NCI-H345 treated with DMSO at 0.1 percent for 48 hours (cell line): ENCODE measurements at regions not wholly inside any gene's neighbourhood (a gene's known extent, or its start where the extent isn't known, plus 50 kb on each side); places are given as distances from the start of the nearest gene placed in this dataset.
A peak's percentile ranks its signal among the peaks of the same experiment; 100 is the strongest.

Experiments
- DNase-seq: peaks from one replicate; lab custom pipeline; 2025; ENCODE audit not compliant: unreplicated experiment; lab: John Stamatoyannopoulos, UW

DNA sequence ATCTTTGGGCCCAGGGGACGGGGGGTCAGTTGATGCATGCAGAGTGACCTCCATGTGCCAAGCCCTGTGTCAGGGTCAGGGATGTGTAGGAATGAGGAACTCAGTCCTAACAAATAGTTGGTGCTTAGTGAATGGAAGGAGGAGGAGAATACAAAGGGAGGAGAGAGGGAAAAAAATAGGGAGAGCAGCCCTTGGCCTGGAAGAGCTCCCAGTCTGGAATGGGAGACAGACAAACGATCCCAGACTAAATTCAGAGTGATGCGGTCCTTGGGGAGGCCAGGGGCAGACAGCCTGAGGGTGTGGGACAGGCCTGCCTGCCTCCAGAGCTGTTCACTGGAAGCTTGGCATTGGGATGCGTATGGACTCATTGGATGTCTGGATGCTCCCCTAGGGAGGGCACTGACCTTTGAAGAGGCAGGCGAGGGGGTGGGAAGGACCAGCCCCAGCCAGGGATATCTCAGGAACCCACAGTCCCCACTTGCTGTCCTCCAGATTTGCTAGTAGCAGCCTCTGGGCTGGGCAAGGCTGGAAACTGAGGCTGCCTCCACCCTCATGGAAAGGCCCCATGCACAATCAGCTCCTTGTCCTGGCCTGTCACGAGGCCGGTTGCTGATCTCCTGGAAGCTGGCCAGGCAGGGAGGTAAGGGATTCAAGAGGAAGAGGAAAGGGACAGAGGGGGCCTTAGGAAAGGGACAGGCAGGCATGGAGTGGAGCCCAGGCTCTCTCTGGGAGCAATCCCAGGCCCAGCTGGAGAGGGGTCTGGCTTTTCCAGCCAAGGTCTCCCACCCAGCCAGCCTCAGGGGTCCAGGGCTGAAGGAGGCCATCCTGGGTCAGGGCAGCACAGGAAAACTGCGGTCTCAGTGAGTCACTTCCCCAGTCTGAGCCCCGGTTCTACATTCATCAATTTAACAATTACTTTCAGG, 69.0 kb upstream of the GGTA1 start:
- no peak for DNase-seq

DNA sequence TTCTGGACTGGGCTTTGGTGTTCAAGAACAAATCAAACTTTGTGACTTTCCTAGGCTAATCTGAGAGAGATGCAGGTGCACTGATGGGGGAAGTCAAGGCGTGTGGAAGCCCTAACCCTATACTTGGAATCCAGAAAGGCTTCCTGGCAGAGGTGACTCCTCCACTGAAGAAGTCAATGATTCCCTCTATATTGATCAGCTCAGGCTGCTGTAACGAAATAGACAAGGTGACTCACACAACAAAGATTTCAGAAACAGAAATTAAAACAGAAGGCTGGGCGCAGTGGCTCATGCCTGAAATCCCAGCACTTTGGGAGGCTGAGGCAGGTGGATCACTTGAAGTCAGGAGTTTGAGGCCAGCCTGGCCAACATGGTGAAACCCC, 69.6 kb upstream of the GGTA1 start:
- no peak for DNase-seq

- no peak for DNase-seq
Observed at GRCh38 chr9:121572581-121572980, 72.9 kb upstream of the GGTA1 start.

GRCh38 chr9:121573717-121574485, 74.3 kb upstream of the GGTA1 start:
- peak; percentile 22 for DNase-seq

DNA sequence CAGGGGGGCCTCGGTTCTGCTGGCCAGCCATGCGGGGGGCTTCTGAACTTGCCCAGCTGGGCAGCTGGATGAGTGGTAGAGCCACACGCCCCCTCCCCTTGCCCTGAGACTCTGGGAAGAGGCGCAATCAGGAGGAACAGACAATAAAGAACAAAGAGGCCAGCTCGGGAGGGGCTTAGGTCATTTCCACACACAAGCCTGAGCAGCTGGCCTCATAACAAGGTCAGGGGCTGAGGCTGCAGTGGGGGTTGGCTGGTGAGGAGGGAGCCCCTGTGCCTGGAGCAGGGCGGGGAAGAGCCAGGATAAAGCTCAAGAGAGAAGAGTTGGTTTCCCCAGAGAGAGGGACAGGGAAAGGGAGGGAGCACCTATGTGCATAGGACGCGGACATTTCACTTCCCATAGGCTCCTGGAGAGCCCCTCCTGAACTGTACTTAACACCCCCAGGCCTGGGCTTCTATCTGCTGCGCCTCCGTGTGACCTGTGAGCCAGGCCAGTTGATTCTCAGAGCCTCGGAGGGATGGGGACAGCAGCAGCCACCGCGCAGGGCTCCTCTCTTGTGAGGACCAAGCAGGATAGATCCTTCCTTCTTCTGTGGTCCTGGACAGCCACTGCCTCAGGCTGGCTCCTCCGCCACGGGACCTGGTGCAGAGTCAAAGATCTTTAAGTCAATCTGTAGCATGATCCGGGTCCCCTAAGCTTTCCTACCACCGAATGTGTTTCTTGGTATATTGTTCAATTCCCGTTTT, 75.3 kb upstream of the GGTA1 start:
- DNase-seq = no peak

DNA sequence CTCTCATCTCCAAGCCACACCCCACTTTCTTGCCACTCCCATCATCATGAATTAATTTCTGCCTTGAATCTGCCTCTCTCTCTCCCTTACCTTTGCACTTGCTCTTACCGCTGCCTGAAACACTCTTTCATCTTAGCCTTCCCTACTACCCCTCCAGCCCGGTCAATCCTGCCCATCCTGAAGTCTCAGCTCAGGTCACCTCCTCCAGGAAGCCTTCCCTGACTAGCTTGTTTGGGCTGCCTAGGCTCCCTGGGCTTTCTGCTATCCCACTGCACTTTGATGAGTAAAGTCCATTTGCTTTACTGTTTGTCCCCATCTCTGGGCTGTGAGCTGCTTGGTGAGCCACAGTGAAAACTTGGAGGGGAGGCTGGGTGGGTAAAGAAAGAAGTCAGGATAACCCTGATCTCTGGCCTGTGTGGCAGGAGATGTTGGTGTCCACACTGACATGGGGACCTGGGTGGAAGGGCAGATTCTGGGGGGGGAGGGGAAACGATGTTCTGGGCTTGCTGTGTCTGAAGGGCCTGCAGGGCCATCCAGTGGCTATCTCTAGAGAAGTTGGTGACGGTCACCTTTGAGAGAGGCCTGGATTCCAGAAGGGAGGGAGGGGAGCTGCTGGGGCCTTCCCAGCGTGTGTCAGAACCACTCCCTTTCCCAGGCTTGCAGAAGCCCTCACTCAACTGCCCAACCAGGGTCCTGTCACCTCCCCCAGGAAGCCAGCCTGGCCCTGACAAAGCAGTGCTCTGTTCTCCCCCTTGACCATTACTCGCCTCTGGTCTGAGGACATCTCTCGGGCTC, 75.0 kb upstream of the DAB2IP start:
- DNase-seq = peak; percentile 92

- DNase-seq = no peak
Observed at GRCh38 chr9:121577166-121577565, 74.3 kb upstream of the DAB2IP start.

DNA sequence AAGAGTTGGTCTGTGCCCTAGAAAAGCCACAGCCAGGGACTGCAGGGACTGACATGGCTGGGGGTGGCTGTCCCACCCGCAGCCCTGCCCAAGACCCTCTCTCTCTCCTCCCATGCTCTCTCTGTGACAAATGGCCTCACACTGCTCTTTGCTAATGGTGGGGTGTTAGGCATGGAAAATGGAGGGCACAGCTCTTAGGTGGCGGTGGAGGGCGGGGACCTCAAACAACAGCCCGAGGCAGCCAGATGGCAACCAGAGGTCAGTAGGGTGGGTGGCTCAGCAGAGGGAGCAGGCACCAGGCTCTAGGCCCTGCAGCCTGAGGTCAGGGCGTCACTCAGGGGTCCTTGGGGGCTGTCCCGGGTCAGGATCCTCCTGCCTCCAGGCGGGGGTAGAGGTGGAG, 73.9 kb upstream of the DAB2IP start:
- no peak for DNase-seq

DNA sequence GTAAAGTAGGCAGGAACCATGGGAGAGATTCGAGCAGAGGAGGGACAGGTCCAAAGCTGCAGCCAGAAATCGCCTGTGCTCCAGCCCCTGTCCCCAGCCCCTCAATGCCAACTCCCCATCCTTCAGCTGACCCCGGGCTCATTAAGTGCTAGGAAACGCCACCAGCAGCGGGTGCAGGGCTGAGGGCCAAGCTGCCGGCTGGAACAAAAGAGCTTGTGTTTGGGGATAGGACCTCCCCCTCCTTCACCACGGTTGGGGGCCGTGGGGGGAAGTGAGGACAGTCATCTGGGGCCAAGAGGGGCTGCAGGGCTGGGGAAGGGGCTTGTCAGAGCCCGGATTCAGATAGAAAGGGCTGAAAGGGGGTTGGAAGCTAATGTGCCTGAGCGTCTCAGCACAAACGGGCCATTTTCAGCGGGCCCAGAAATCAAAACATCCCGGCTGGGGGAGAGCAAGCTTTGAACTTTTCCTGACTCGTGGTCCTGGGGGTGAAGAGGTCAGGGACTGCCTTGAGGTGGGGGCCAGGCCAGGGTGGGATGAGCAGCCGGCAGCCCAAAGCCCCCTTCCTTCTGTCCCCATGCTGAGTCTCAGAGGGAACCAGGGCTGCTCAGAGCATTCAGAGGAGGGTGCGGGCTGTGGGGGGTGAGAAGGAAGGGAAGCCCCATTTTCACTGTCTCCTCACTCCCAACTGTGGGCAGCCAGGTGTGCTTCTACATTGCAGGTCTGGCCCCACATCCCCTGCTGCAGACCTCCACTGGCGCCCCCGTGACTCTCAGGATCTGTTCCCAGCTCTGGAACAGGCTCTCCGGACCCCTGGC, 69.4 kb upstream of the DAB2IP start:
- DNase-seq = no peak

DNA sequence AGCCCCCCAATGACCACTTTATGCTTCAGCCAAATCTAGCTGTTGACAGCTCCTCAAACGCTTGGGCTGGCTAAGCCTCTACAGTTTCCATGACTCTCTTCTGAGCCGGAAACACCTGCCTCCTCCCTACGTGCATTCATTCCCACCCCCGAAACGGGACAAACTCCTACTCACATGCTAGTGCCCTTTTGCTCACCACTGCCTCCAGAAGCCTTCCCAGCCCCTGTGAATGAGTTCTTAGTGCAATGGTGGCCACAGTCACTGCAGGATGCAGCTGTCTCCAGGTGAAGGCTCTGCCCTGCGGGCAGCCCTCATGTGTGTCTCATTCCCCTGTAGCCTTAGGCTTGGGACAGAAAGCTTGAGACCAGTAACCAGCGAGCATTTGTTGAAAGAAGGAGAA, 68.8 kb upstream of the DAB2IP start:
- no peak for DNase-seq

DNA sequence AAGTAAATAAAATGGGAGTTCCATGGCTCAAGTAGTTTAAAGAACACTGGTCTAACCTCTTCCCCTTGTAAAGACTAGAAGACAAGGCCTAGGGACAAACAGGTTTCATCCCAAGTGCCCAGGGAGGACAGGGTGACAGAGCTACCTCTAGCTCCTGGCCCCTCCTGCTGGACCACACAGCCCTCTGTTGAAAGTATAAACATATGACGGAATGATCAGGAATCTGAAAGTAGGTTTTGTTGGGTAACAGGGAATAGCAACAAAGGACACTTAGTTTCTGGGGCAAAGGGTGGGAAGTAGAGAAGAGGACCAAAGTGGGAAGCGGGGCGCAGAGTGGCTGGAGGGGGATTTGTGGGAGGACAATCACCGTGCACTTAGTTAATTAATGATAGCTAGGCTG, 67.0 kb upstream of the DAB2IP start:
- DNase-seq = no peak

DNA sequence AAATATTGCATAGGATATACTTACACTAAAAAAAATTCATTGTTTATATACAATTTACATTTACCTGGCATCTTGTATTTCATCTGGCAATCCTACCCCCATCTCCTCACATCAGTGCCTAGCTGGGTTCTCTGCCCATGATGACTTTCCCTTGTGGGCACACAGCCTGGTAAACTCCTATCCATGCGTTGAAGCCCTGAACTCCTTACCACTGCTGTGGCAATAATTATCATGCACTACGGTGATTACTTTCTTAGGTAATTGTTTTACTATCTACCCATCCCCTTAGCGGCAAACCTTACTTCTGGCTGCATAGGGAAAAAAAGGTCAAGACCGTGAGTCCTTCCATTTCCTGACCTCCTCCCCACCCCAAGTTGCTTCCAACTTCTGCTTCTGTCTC, 63.6 kb upstream of the DAB2IP start:
- no peak for DNase-seq

GRCh38 chr9:121589986-121590385, 61.4 kb upstream of the DAB2IP start:
- DNase-seq = no peak

DNA sequence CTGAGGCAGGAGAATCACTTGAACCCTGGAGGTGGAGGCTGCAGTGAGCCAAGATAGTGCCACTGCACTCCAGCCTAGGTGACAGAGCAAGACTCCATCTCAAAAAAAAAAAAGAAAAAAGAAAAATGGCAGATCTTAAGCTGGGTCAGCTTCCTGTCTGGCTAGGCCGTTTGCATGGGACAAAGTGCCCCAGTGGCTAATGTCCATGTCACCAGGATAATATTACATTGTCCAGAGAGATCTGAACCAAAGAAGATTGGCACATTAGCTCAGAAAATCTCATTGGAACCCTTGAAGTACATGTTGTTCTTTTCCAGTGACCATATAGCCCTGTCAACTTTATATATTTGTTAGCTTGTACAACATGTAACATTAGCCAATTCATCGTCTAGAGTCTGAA, 59.2 kb upstream of the DAB2IP start:
- no peak for DNase-seq

- DNase-seq = no peak
Observed at GRCh38 chr9:121593066-121593465, 58.4 kb upstream of the DAB2IP start.

DNA sequence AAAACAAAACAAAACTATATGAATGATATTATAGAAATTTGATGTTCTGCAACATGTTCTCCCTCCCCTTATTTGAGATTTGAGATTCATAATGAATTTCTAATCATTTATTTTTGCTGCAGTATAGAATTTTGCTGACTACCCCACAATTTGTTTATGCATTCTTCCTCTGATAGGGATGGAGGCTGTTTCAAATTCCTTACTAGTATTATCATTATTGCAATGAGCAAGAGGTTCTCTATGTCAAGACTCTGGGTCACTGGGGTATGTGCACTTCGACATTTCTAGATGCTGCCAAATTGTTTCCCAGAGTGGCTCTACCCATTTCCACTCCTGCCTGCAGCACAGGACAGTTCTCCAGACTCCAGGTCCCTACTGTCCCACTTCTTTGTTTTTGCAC, 54.9 kb upstream of the DAB2IP start:
- DNase-seq = no peak

DNA sequence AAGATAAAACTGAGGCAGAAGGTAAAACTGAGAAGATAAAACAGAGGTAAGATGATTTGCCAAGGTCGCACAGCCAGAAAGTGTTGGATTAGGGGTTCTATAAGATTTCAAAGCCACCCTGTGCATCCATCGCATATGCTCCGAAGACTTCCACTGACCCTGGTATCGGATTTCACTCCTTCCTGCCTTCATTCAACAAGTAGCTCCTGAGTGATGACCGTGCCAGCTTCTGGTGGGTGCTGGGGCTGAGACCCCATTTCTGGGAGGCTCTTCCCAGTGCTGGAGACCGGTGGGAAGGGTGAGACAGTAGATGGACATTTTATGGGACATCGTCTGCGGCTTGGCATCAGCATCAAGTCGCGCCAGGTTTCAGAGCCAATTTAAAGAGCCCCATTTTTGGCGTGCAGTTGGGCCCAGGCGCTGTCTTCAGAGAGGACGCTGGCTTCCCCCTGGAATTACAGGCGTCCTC, 53.7 kb upstream of the DAB2IP start:
- DNase-seq = no peak

- no peak for DNase-seq
Observed at GRCh38 chr9:121598167-121598964, 53.1 kb upstream of the DAB2IP start.
